ENCODE measurements at regions not wholly inside any gene's neighbourhood (a gene's known extent, or its start where the extent isn't known, plus 50 kb on each side); places are given as distances from the start of the nearest gene placed in this dataset.

DNA sequence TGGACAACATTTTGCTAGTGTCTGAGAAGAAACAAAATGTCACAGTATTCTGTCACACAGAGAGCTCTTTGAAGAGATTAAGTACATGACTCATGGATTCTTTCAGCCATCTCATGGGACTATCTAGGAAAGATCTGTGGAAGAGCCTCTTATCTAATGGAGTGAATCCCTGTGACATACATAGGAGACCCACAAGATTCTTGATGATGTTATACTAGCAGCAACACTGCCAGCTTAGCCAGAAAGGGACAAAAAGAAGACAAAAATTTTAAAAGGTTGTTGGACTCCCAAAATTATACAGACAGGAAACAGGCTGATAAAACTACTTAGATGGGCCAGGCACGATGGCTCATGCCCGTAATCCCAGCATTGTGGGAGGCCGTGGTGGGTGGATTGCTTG lies 143.3 kb upstream of the MGAT5 start:
- no peak overlapping the region for H3K4ac ChIP-seq (ENCODE audit: low read depth, low read length)
- no peak overlapping the region for H3K4me3 ChIP-seq (ENCODE audit: insufficient read depth, low read depth, low read length)
- H3K18ac ChIP-seq (ENCODE audit: low read depth, low read length): no peak overlapping the region
- ChIA-PET CTCF (interaction anchor here (0.6 kb wide), 1 partner anchor 141 kb away, joined by 3 read pairs; no protein-coding TSS in a partner anchor), POLR2A (ENCODE audit: unreplicated experiment) (no interaction called here)
- H4K5ac ChIP-seq (ENCODE audit: low read depth, low read length): no peak overlapping the region
- no peak overlapping the region for H2AFZ ChIP-seq (replicated peaks; ENCODE audit: low read length, poor library complexity)
- H2BK5ac ChIP-seq (ENCODE audit: low read depth, low read length, poor library complexity, severe bottlenecking): no peak overlapping the region
- no peak overlapping the region for H3K27ac ChIP-seq (ENCODE audit: insufficient read depth, low read length)
- H3K4me2 ChIP-seq (ENCODE audit: low read depth, low read length): no peak overlapping the region
- no peak overlapping the region for H3K14ac ChIP-seq (replicated peaks; ENCODE audit: low read depth, low read length)
- H3K9me1 ChIP-seq (ENCODE audit: insufficient read depth, low read length): no peaks in the 10 kb centered on the region
- in situ Hi-C loops (cut with MboI; ENCODE audit: low sequenced_read_pairs) (loop anchor here (10.0 kb wide), 2 partner anchors 216 to 804 kb away; partner anchors contain the start of gene CCNT2), dilution Hi-C loops (cut with HindIII; ENCODE audit: low sequenced_read_pairs, unreplicated experiment) (no loop called here), intact Hi-C loops (cut with micrococcal nuclease) (no loop called here)
- ATAC-seq (ENCODE audit: low read depth): no peak
- no peak overlapping the region for H3K56ac ChIP-seq (ENCODE audit: extremely low read depth, insufficient read depth, low read length)
- peaks cover 2% of the 10 kb centered on the region; the same call in 1 of the 2 replicates for H3K4me1 ChIP-seq (ENCODE audit: control insufficient read depth, insufficient read depth, low read length)
- H3K9ac ChIP-seq (ENCODE audit: low read depth, low read length): no peak overlapping the region
- TF ChIP-seq RCOR1 (IDR thresholded peaks at IDR 0.05; ENCODE audit: insufficient replicate concordance, low read length) (no peak), NFE2L2 (IDR thresholded peaks at IDR 0.05; ENCODE audit: low read depth, low read length) (no peak), RAD21 (IDR thresholded peaks at IDR 0.05; ENCODE audit: low read length) (no peak), BHLHE40 (IDR thresholded peaks at IDR 0.05; ENCODE audit: low read depth, low read length) (no peak), CEBPB (IDR thresholded peaks at IDR 0.05; ENCODE audit: low read depth, low read length) (no peak), RFX5 (IDR thresholded peaks at IDR 0.05; ENCODE audit: low read depth, low read length) (no peak)
- H2AK9ac ChIP-seq (replicated peaks; ENCODE audit: low read depth, low read length, poor library complexity): no peak overlapping the region
- no peak overlapping the region for H2AK5ac ChIP-seq (ENCODE audit: low read depth, low read length)
- H3K23ac ChIP-seq (ENCODE audit: low read depth, low read length): no peak overlapping the region
- H3K79me1 ChIP-seq (ENCODE audit: low read depth in 1 of 2, low read length in 2 of 2): no peaks in the 10 kb centered on the region
- WGBS, 2 experiments (ENCODE audit: extremely low coverage in 2 of 2, insufficient read length in 1 of 2): no CpG with 5 or more reads among the region's 3 CpGs
- H3K27me3 ChIP-seq (ENCODE audit: control insufficient read depth, insufficient read depth, low read length): no peaks in the 10 kb centered on the region
- H2BK15ac ChIP-seq (ENCODE audit: low read depth, low read length): no peak overlapping the region
- H2BK120ac ChIP-seq (ENCODE audit: low read depth, low read length): no peak overlapping the region
- H2BK20ac ChIP-seq (ENCODE audit: low read depth, low read length): no peak overlapping the region
- H4K91ac ChIP-seq (ENCODE audit: insufficient read depth, low read depth, low read length): no peak overlapping the region
- no peak overlapping the region for H4K8ac ChIP-seq (ENCODE audit: low read depth in 2 of 2, low read length in 2 of 2)
- H3K9me3 ChIP-seq (ENCODE audit: control insufficient read depth, insufficient read depth, low read length): peaks cover 9% of the 10 kb centered on the region
- H3K36me3 ChIP-seq (ENCODE audit: control insufficient read depth, insufficient read depth, low read length): no peaks in the 10 kb centered on the region
- no peak for DNase-seq
- no TSS peak for BruUV-seq (replicated peaks)
- no peaks in the 10 kb centered on the region for H4K20me1 ChIP-seq (ENCODE audit: insufficient read depth, low read length)
